Trophoblast cell (in vitro differentiated cells and primary cell): ENCODE measurements at regions not wholly inside any gene's neighbourhood (a gene's known extent, or its start where the extent isn't known, plus 50 kb on each side); places are given as distances from the start of the nearest gene placed in this dataset.

Experiments used
- DNase-seq, 2 donors: peaks; one replicate each; pipeline ENCODE4 v3.0.0-alpha.2; 2016
- H2AFZ ChIP-seq: 2 replicates; pipeline ENCODE4 v1.6.1; 2013; ENCODE audit warnings: low read length, moderate library complexity, mild to moderate bottlenecking; ENCODE audit not compliant: insufficient read depth, poor library complexity
- H2AK5ac ChIP-seq: 2 replicates; pipeline ENCODE4 v1.6.1; 2013; ENCODE audit warnings: mild to moderate bottlenecking, low read length
- H2BK120ac ChIP-seq: 2 replicates; pipeline ENCODE4 v1.6.1; 2013; ENCODE audit warnings: low read length, mild to moderate bottlenecking, moderate library complexity; ENCODE audit not compliant: insufficient read depth, poor library complexity
- H2BK12ac ChIP-seq: 2 replicates; pipeline ENCODE4 v1.6.1; 2013; ENCODE audit warnings: mild to moderate bottlenecking, low read length, moderate library complexity
- H2BK5ac ChIP-seq: 2 replicates; pipeline ENCODE4 v1.6.1; 2013; ENCODE audit warnings: low read length, low read depth, moderate library complexity, mild to moderate bottlenecking; ENCODE audit not compliant: poor library complexity
- H3K14ac ChIP-seq: 2 replicates; pipeline ENCODE4 v1.6.1; 2013; ENCODE audit warnings: mild to moderate bottlenecking, low read length
- H3K18ac ChIP-seq: 2 replicates; pipeline ENCODE4 v1.6.1; 2013; ENCODE audit warnings: mild to moderate bottlenecking, low read length
- H3K23ac ChIP-seq: 2 replicates; pipeline ENCODE4 v1.6.1; 2013; ENCODE audit warnings: low read length
- H3K27ac ChIP-seq: 2 replicates; pipeline ENCODE4 v1.5.1; 2013; ENCODE audit warnings: low read depth, mild to moderate bottlenecking, inconsistent platforms, low read length, moderate library complexity
- H3K27me3 ChIP-seq: 2 replicates; pipeline ENCODE4 v1.6.1; 2013; ENCODE audit warnings: inconsistent platforms, mild to moderate bottlenecking, low read length, moderate library complexity; ENCODE audit not compliant: insufficient read depth
- H3K36me3 ChIP-seq, 2 experiments: 1 replicate in 1 of 2; 2 replicates in 1 of 2; pipeline ENCODE4 v1.6.1; 2013; ENCODE audit warnings: low read length in 2 of 2, mild to moderate bottlenecking in 2 of 2, moderate library complexity in 1 of 2; ENCODE audit not compliant: insufficient read depth in 2 of 2, control insufficient read depth in 1 of 2
- H3K4ac ChIP-seq: 2 replicates; pipeline ENCODE4 v1.6.1; 2013; ENCODE audit warnings: low read depth, mild to moderate bottlenecking, low read length, moderate library complexity
- H3K4me1 ChIP-seq, 2 experiments: 1 replicate in 1 of 2; 2 replicates in 1 of 2; pipeline ENCODE4 v1.6.1; 2013; ENCODE audit warnings: low read length in 2 of 2, mild to moderate bottlenecking in 2 of 2, moderate library complexity in 1 of 2; ENCODE audit not compliant: insufficient read depth in 2 of 2, control insufficient read depth in 1 of 2
- H3K4me2 ChIP-seq: 2 replicates; pipeline ENCODE4 v1.6.1; 2013; ENCODE audit warnings: inconsistent platforms, mild to moderate bottlenecking, low read length, moderate library complexity
- H3K4me3 ChIP-seq: 2 replicates; pipeline ENCODE4 v1.5.1; 2013; ENCODE audit warnings: mild to moderate bottlenecking, low read depth, low read length, inconsistent platforms
- H3K79me1 ChIP-seq: one replicate; pipeline ENCODE4 v1.6.1; 2013; ENCODE audit warnings: low read length
- H3K79me2 ChIP-seq: 2 replicates; pipeline ENCODE4 v1.6.1; 2013; ENCODE audit warnings: low read length, mild to moderate bottlenecking; ENCODE audit not compliant: control insufficient read depth, insufficient read depth, poor library complexity
- H3K9ac ChIP-seq: 2 replicates; pipeline ENCODE4 v1.6.1; 2013; ENCODE audit warnings: mild to moderate bottlenecking, low read length
- H3K9me3 ChIP-seq: 2 replicates; pipeline ENCODE4 v1.6.1; 2013; ENCODE audit warnings: low read depth, mild to moderate bottlenecking, control low read depth, inconsistent platforms, low read length; ENCODE audit not compliant: insufficient read depth
- H4K12ac ChIP-seq: 2 replicates; pipeline ENCODE4 v1.6.1; 2013; ENCODE audit warnings: low read depth, mild to moderate bottlenecking, low read length, moderate library complexity
- H4K8ac ChIP-seq: 2 replicates; pipeline ENCODE4 v1.6.1; 2013; ENCODE audit warnings: low read depth, mild to moderate bottlenecking, low read length, moderate library complexity
- H4K91ac ChIP-seq: one replicate; pipeline ENCODE4 v1.6.1; 2013; ENCODE audit warnings: low read depth, mild to moderate bottlenecking, low read length, moderate library complexity
- WGBS: extraction: QIAGEN DNeasy Blood & Tissue Kit; methylation state at CpG from one replicate; pipeline ENCODE4 v1.1.7; 2013; ENCODE audit warnings: missing lambda C conversion rate; ENCODE audit not compliant: insufficient read length, insufficient coverage; ENCODE audit errors: extremely low coverage; 5-methylcytosine and 5-hydroxymethylcytosine counted together

DNA sequence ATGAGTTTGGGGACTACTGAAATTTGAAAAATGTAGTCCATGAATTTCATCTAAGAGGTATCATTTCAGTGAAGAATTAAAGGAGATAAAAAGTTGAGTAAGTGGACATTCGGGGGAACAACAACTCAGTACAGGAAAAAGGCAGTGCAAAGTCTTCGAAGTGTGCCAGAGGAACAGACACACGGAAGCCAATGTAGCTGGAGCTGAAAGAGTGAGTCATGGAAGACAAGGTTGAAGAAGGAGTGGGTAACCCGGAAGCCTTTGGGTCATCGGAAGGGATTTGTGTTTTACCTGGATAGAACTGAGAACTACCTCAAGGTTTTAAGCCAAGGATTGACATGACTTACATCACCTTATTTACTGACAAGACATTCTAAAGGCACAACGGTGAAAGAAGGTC, 733.4 kb downstream of the NCAM2 start:
- Histone ChIP-seq H3K9ac (no peak overlapping the region), H3K4ac (no peak overlapping the region), H3K14ac (no peak overlapping the region), H4K12ac (no peak overlapping the region), H3K79me2 (no peaks in the 10 kb centered on the region), H3K4me3 (no peak overlapping the region), H2AK5ac (no peak overlapping the region), H3K27me3 (no peaks in the 10 kb centered on the region), H2AFZ (no peak overlapping the region), H4K8ac (no peak overlapping the region), H3K4me1 (no peaks in the 10 kb centered on the region), H3K18ac (no peak overlapping the region), H3K9me3 (no peaks in the 10 kb centered on the region), H2BK5ac (no peak overlapping the region), H3K23ac (no peak overlapping the region), H4K91ac (no peak overlapping the region), H2BK12ac (no peak overlapping the region), H3K36me3 (no peaks in the 10 kb centered on the region), H3K27ac (no peak overlapping the region), H2BK120ac (no peak overlapping the region), H3K79me1 (no peaks in the 10 kb centered on the region), H3K4me2 (no peak overlapping the region)
- no peak for DNase-seq
- no CpG with 5 or more reads among the region's 6 CpGs for WGBS

DNA sequence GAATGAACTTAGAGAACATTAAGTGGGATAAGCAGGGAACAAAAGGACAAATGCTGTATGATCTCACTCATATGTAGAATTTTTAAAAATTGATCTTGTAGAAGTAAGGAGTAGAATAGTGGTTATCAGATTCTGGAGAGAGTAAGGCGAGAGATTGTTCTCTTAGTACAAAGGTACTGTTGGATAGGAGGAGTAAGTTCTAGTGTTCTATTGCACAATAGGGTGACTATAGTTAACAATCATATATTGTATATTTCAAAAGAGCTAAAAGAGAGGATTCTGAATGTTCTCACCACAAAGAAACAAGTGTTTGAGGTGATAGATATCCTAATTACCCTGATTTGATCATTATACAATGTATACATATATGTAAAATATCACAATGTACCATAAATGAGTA, 735.9 kb downstream of the NCAM2 start:
- Histone ChIP-seq H2AK5ac (no peak overlapping the region), H3K4me2 (no peak overlapping the region), H3K79me1 (no peaks in the 10 kb centered on the region), H2AFZ (no peak overlapping the region), H3K79me2 (no peaks in the 10 kb centered on the region), H2BK5ac (no peak overlapping the region), H2BK120ac (no peak overlapping the region), H3K14ac (no peak overlapping the region), H3K4me1 (no peaks in the 10 kb centered on the region), H4K91ac (no peak overlapping the region), H3K36me3 (no peaks in the 10 kb centered on the region), H3K4ac (no peak overlapping the region), H3K27ac (no peak overlapping the region), H3K9ac (no peak overlapping the region), H3K18ac (no peak overlapping the region), H4K8ac (no peak overlapping the region), H4K12ac (no peak overlapping the region), H3K23ac (no peak overlapping the region), H3K27me3 (no peaks in the 10 kb centered on the region), H3K9me3 (no peaks in the 10 kb centered on the region), H3K4me3 (no peak overlapping the region), H2BK12ac (no peak overlapping the region)
- WGBS = no CpG with 5 or more reads among the region's 1 CpG
- DNase-seq = no peak

DNA sequence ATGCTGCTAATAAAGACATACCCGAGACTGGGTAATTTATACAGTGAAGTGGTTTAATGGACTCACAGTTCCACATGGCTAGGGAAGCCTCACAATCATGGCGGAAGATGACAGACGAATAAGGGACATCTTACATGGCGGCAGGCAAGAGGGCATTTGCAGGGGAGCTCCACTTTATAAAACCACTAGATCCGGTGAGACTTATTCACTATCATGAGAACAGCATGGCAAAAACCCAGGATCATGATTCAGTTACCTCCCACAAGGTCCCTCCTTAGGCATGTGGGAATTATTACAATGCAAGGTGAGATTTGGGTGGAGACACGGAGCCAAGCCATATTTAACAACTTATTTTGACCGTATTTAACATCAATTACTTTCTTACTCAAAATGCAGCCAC, 739.0 kb downstream of the NCAM2 start:
- H3K79me2 ChIP-seq = no peaks in the 10 kb centered on the region
- H4K12ac ChIP-seq = no peak overlapping the region
- H2BK12ac ChIP-seq = no peak overlapping the region
- no peak overlapping the region for H2BK120ac ChIP-seq
- no peaks in the 10 kb centered on the region for H3K4me1 ChIP-seq
- H4K91ac ChIP-seq = no peak overlapping the region
- H2AFZ ChIP-seq = no peak overlapping the region
- H4K8ac ChIP-seq = no peak overlapping the region
- H2AK5ac ChIP-seq = no peak overlapping the region
- no peak overlapping the region for H2BK5ac ChIP-seq
- H3K4ac ChIP-seq = no peak overlapping the region
- no peak overlapping the region for H3K27ac ChIP-seq
- H3K23ac ChIP-seq = no peak overlapping the region
- H3K14ac ChIP-seq = no peak overlapping the region
- H3K9ac ChIP-seq = no peak overlapping the region
- no peaks in the 10 kb centered on the region for H3K79me1 ChIP-seq
- no peaks in the 10 kb centered on the region for H3K9me3 ChIP-seq
- no peak overlapping the region for H3K4me2 ChIP-seq
- no CpG with 5 or more reads among the region's 7 CpGs for WGBS
- no peak overlapping the region for H3K4me3 ChIP-seq
- H3K18ac ChIP-seq = no peak overlapping the region
- H3K36me3 ChIP-seq = no peaks in the 10 kb centered on the region
- DNase-seq = no peak
- no peaks in the 10 kb centered on the region for H3K27me3 ChIP-seq

DNA sequence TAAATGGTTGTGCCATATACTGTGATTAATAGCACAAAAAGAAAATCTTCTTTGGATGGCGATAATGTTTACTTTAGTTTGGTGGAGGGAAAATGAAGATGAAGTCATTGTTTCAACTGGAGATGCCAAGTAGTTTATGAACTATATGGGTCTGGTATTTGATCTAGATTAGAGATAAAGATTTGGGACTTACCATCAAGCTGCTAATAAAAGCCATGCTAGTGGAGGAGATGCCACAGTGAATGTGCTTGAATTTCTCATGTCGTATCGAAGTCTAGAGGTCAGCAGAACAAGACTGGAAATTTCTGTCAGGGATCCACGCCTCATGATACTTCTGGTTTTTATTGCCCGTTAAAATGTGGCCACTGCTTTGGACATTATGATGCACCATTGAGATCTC, 742.0 kb downstream of the NCAM2 start:
- Histone ChIP-seq H3K4me2 (no peak overlapping the region), H3K4ac (no peak overlapping the region), H3K36me3 (no peaks in the 10 kb centered on the region), H2BK12ac (no peak overlapping the region), H3K4me3 (no peak overlapping the region), H3K79me1 (no peaks in the 10 kb centered on the region), H3K9me3 (no peaks in the 10 kb centered on the region), H3K79me2 (no peaks in the 10 kb centered on the region), H3K23ac (no peak overlapping the region), H3K4me1 (no peaks in the 10 kb centered on the region), H4K12ac (no peak overlapping the region), H3K27ac (no peak overlapping the region), H4K8ac (no peak overlapping the region), H3K27me3 (no peaks in the 10 kb centered on the region), H2BK120ac (no peak overlapping the region), H3K18ac (no peak overlapping the region), H3K9ac (no peak overlapping the region), H2AK5ac (no peak overlapping the region), H2BK5ac (no peak overlapping the region), H2AFZ (no peak overlapping the region), H4K91ac (no peak overlapping the region), H3K14ac (no peak overlapping the region)
- no CpG with 5 or more reads among the region's 5 CpGs for WGBS
- DNase-seq = no peak
